Trophoblast cell (in vitro differentiated cells and primary cell): ENCODE measurements at regions not wholly inside any gene's neighbourhood (a gene's known extent, or its start where the extent isn't known, plus 50 kb on each side); places are given as distances from the start of the nearest gene placed in this dataset.

ENCODE experiments used
- DNase-seq, 2 donors: peaks; one replicate each; pipeline ENCODE4 v3.0.0-alpha.2; 2016
- H2AFZ ChIP-seq: 2 replicates; pipeline ENCODE4 v1.6.1; 2013; ENCODE audit warnings: low read length, moderate library complexity, mild to moderate bottlenecking; ENCODE audit not compliant: insufficient read depth, poor library complexity
- H2AK5ac ChIP-seq: 2 replicates; pipeline ENCODE4 v1.6.1; 2013; ENCODE audit warnings: mild to moderate bottlenecking, low read length
- H2BK120ac ChIP-seq: 2 replicates; pipeline ENCODE4 v1.6.1; 2013; ENCODE audit warnings: low read length, mild to moderate bottlenecking, moderate library complexity; ENCODE audit not compliant: insufficient read depth, poor library complexity
- H2BK12ac ChIP-seq: 2 replicates; pipeline ENCODE4 v1.6.1; 2013; ENCODE audit warnings: mild to moderate bottlenecking, low read length, moderate library complexity
- H2BK5ac ChIP-seq: 2 replicates; pipeline ENCODE4 v1.6.1; 2013; ENCODE audit warnings: low read length, low read depth, moderate library complexity, mild to moderate bottlenecking; ENCODE audit not compliant: poor library complexity
- H3K14ac ChIP-seq: 2 replicates; pipeline ENCODE4 v1.6.1; 2013; ENCODE audit warnings: mild to moderate bottlenecking, low read length
- H3K18ac ChIP-seq: 2 replicates; pipeline ENCODE4 v1.6.1; 2013; ENCODE audit warnings: mild to moderate bottlenecking, low read length
- H3K23ac ChIP-seq: 2 replicates; pipeline ENCODE4 v1.6.1; 2013; ENCODE audit warnings: low read length
- H3K27ac ChIP-seq: 2 replicates; pipeline ENCODE4 v1.5.1; 2013; ENCODE audit warnings: low read depth, mild to moderate bottlenecking, inconsistent platforms, low read length, moderate library complexity
- H3K27me3 ChIP-seq: 2 replicates; pipeline ENCODE4 v1.6.1; 2013; ENCODE audit warnings: inconsistent platforms, mild to moderate bottlenecking, low read length, moderate library complexity; ENCODE audit not compliant: insufficient read depth
- H3K36me3 ChIP-seq, 2 experiments: 1 replicate in 1 of 2; 2 replicates in 1 of 2; pipeline ENCODE4 v1.6.1; 2013; ENCODE audit warnings: low read length in 2 of 2, mild to moderate bottlenecking in 2 of 2, moderate library complexity in 1 of 2; ENCODE audit not compliant: insufficient read depth in 2 of 2, control insufficient read depth in 1 of 2
- H3K4ac ChIP-seq: 2 replicates; pipeline ENCODE4 v1.6.1; 2013; ENCODE audit warnings: low read depth, mild to moderate bottlenecking, low read length, moderate library complexity
- H3K4me1 ChIP-seq, 2 experiments: 1 replicate in 1 of 2; 2 replicates in 1 of 2; pipeline ENCODE4 v1.6.1; 2013; ENCODE audit warnings: low read length in 2 of 2, mild to moderate bottlenecking in 2 of 2, moderate library complexity in 1 of 2; ENCODE audit not compliant: insufficient read depth in 2 of 2, control insufficient read depth in 1 of 2
- H3K4me2 ChIP-seq: 2 replicates; pipeline ENCODE4 v1.6.1; 2013; ENCODE audit warnings: inconsistent platforms, mild to moderate bottlenecking, low read length, moderate library complexity
- H3K4me3 ChIP-seq: 2 replicates; pipeline ENCODE4 v1.5.1; 2013; ENCODE audit warnings: mild to moderate bottlenecking, low read depth, low read length, inconsistent platforms
- H3K79me1 ChIP-seq: one replicate; pipeline ENCODE4 v1.6.1; 2013; ENCODE audit warnings: low read length
- H3K79me2 ChIP-seq: 2 replicates; pipeline ENCODE4 v1.6.1; 2013; ENCODE audit warnings: low read length, mild to moderate bottlenecking; ENCODE audit not compliant: control insufficient read depth, insufficient read depth, poor library complexity
- H3K9ac ChIP-seq: 2 replicates; pipeline ENCODE4 v1.6.1; 2013; ENCODE audit warnings: mild to moderate bottlenecking, low read length
- H3K9me3 ChIP-seq: 2 replicates; pipeline ENCODE4 v1.6.1; 2013; ENCODE audit warnings: low read depth, mild to moderate bottlenecking, control low read depth, inconsistent platforms, low read length; ENCODE audit not compliant: insufficient read depth
- H4K12ac ChIP-seq: 2 replicates; pipeline ENCODE4 v1.6.1; 2013; ENCODE audit warnings: low read depth, mild to moderate bottlenecking, low read length, moderate library complexity
- H4K8ac ChIP-seq: 2 replicates; pipeline ENCODE4 v1.6.1; 2013; ENCODE audit warnings: low read depth, mild to moderate bottlenecking, low read length, moderate library complexity
- H4K91ac ChIP-seq: one replicate; pipeline ENCODE4 v1.6.1; 2013; ENCODE audit warnings: low read depth, mild to moderate bottlenecking, low read length, moderate library complexity
- WGBS: extraction: QIAGEN DNeasy Blood & Tissue Kit; methylation state at CpG from one replicate; pipeline ENCODE4 v1.1.7; 2013; ENCODE audit warnings: missing lambda C conversion rate; ENCODE audit not compliant: insufficient read length, insufficient coverage; ENCODE audit errors: extremely low coverage; 5-methylcytosine and 5-hydroxymethylcytosine counted together

DNA sequence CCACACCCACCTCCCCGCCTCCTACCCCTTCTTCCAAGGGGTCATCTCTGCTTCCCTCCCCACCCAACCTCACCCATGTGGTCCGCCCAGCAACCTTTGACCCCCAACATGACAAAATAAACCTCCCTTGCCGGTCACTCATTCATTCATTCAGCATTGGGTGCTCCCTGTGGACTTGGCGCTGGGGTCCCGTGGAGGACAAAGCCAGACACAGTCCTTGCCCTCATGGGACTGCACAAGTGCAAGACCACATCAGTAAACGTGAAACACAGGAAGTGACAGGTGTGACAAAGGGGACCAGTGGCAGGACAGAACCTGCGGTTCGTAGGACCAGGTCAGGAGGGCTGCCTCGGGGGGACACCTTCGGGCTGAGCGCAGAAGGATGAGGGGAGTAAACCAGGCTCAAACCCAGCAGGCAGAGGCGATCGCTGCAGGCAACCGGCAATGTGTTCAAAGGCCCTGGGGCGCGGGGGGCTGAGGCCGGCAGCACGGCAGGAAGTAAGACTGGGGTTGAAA is 185.4 kb downstream of the SEC14L1 start:
- Histone ChIP-seq H3K79me2 (peaks cover 14% of the 10 kb centered on the region), H3K36me3 (no peaks in the 10 kb centered on the region), H3K4ac (no peak overlapping the region), H3K9ac (no peak overlapping the region), H3K4me2 (no peak overlapping the region), H3K9me3 (no peaks in the 10 kb centered on the region), H3K27ac (no peak overlapping the region), H3K18ac (no peak overlapping the region), H3K27me3 (no peaks in the 10 kb centered on the region), H4K12ac (no peak overlapping the region), H3K14ac (no peak overlapping the region), H3K79me1 (peaks cover 26% of the 10 kb centered on the region), H2BK120ac (no peak overlapping the region), H2BK5ac (no peak overlapping the region), H2AFZ (no peak overlapping the region), H2AK5ac (no peak overlapping the region), H4K91ac (no peak overlapping the region), H3K23ac (no peak overlapping the region), H2BK12ac (peak overlapping the region; percentile 16), H3K4me1 (peaks cover 29 to 33% of the 10 kb centered on the region in 2 experiments), H4K8ac (no peak overlapping the region), H3K4me3 (peak overlapping the region; percentile 9)
- no CpG with 5 or more reads among the region's 18 CpGs for WGBS
- DNase-seq: no peak

DNA sequence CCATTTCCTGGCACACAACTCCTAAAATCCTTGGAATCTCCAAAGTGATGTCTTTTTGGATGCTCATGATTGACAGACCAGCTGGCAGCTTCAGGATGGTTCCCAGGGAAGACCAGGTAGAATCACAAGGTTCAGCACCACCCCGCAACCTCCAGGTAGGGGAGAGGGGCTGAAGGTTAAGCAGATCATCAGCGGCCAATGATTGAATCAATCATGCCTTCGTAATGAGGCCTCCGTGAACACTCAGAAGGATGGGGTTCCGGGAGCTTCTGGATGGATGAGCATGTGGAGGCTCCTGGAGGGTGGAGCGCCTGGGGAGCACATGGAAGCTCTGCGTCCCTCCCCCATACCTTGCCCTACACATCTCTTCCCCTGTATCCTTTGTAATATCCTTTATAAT is 185.9 kb downstream of the SEC14L1 start:
- DNase-seq: no peak
- Histone ChIP-seq H3K14ac (no peak overlapping the region), H3K4ac (no peak overlapping the region), H2AFZ (no peak overlapping the region), H3K9me3 (no peaks in the 10 kb centered on the region), H3K27ac (no peak overlapping the region), H3K4me1 (peaks cover 30 to 35% of the 10 kb centered on the region in 2 experiments), H3K27me3 (no peaks in the 10 kb centered on the region), H2BK12ac (no peak overlapping the region), H2BK120ac (no peak overlapping the region), H2BK5ac (no peak overlapping the region), H4K91ac (no peak overlapping the region), H4K8ac (no peak overlapping the region), H3K79me1 (peaks cover 28% of the 10 kb centered on the region), H4K12ac (no peak overlapping the region), H3K9ac (no peak overlapping the region), H3K79me2 (peaks cover 15% of the 10 kb centered on the region), H3K23ac (no peak overlapping the region), H3K4me2 (no peak overlapping the region), H3K36me3 (no peaks in the 10 kb centered on the region), H3K4me3 (no peak overlapping the region), H2AK5ac (no peak overlapping the region), H3K18ac (no peak overlapping the region)
- no CpG with 5 or more reads among the region's 7 CpGs for WGBS

DNA sequence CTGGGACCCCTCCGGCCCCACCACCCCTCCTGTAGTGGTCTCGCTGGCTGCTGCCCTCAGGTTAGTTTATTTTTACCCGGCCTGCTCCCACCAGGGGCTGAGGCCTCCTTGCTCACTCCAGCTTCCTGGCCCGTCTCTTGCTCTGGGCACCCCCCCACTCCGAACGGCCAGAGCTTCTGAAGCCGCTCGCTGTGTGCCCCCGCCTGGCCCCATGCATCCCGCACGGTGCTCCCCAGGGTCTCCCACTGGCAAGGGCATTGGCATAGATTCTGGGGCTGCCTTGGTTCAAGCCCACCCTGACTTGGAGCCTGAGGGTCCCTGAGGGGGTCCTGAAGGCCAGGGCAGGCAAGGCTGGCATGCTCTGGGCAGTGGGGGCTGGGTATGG is 186.4 kb downstream of the SEC14L1 start:
- H3K27me3 ChIP-seq: no peaks in the 10 kb centered on the region
- H3K4me1 ChIP-seq: peaks cover 26 to 30% of the 10 kb centered on the region in 2 experiments
- no peak overlapping the region for H3K14ac ChIP-seq
- H2BK120ac ChIP-seq: no peak overlapping the region
- H4K8ac ChIP-seq: no peak overlapping the region
- no peaks in the 10 kb centered on the region for H3K9me3 ChIP-seq
- no peaks in the 10 kb centered on the region for H3K36me3 ChIP-seq
- WGBS: no CpG with 5 or more reads among the region's 11 CpGs
- peaks cover 12% of the 10 kb centered on the region for H3K79me2 ChIP-seq
- H3K4ac ChIP-seq: no peak overlapping the region
- DNase-seq: no peak
- H4K12ac ChIP-seq: no peak overlapping the region
- H2BK5ac ChIP-seq: no peak overlapping the region
- H3K27ac ChIP-seq: no peak overlapping the region
- no peak overlapping the region for H3K9ac ChIP-seq
- H3K18ac ChIP-seq: no peak overlapping the region
- no peak overlapping the region for H4K91ac ChIP-seq
- peaks cover 23% of the 10 kb centered on the region for H3K79me1 ChIP-seq
- H3K23ac ChIP-seq: no peak overlapping the region
- H2AK5ac ChIP-seq: no peak overlapping the region
- no peak overlapping the region for H2AFZ ChIP-seq
- no peak overlapping the region for H2BK12ac ChIP-seq
- no peak overlapping the region for H3K4me3 ChIP-seq
- H3K4me2 ChIP-seq: no peak overlapping the region

DNA sequence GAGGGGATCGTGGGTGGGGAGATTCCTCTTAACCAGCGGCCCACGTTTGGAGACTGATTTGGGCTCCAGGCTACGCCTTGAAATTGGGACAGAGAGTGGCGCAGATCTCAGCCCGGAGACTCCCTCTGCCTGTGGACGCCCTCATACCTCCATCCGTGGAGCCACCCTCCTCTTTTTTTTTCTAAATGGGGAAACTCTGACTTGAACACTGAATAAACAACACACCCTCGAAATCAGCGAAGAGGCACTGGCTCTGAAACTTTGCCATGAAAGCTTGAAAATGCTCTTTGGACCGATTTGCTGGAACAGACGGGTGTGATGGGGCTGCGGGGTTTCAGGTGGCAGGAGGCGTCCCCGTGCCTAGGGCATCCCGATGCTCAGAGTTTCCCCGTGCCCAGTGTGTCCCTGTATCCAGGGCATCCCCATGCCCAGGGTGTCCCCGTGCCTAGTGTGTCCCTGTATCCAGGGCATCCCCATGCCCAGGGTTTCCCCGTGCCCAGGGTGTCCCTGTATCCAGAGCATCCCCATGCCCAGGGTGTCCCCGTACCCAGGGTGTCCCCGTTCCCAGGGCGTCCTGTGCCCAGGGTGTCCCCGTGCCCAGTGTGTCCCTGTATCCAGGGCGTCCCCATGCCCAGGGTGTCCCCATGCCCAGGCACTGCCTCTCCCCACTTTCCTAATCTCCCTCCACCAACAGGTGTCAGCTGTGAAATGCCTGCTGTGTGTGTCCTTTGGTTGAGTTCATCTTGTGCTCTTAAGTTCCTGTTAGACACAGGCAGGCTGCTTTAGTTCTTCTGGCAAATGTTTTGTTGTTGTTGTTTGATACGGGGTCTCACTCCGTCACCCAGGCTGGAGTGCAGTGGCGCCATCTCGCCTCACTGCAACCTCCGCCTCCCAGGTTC is 187.0 kb downstream of the SEC14L1 start:
- no peak overlapping the region for H2AFZ ChIP-seq
- no peak overlapping the region for H3K23ac ChIP-seq
- H3K4me2 ChIP-seq: no peak overlapping the region
- peak overlapping the region; percentile 19 for H2AK5ac ChIP-seq
- H3K9ac ChIP-seq: no peak overlapping the region
- H3K4ac ChIP-seq: no peak overlapping the region
- no peak overlapping the region for H4K91ac ChIP-seq
- no peaks in the 10 kb centered on the region for H3K36me3 ChIP-seq
- no peaks in the 10 kb centered on the region for H3K27me3 ChIP-seq
- no peaks in the 10 kb centered on the region for H3K9me3 ChIP-seq
- no peak overlapping the region for H2BK5ac ChIP-seq
- no peak overlapping the region for H2BK120ac ChIP-seq
- H3K79me1 ChIP-seq: peaks cover 17% of the 10 kb centered on the region
- no peak overlapping the region for H4K12ac ChIP-seq
- peaks cover 9% of the 10 kb centered on the region for H3K79me2 ChIP-seq
- peaks cover 20 to 26% of the 10 kb centered on the region in 2 experiments for H3K4me1 ChIP-seq
- H3K18ac ChIP-seq: no peak overlapping the region
- H3K27ac ChIP-seq: no peak overlapping the region
- H3K14ac ChIP-seq: no peak overlapping the region
- no peak overlapping the region for H3K4me3 ChIP-seq
- no peak overlapping the region for H2BK12ac ChIP-seq
- no CpG with 5 or more reads among the region's 29 CpGs for WGBS
- no peak overlapping the region for H4K8ac ChIP-seq
- DNase-seq: no peak
